Posterior vena cava (tissue), 2 donors: ENCODE measurements at regions not wholly inside any gene's neighbourhood (a gene's known extent, or its start where the extent isn't known, plus 50 kb on each side); places are given as distances from the start of the nearest gene placed in this dataset.

Experiments
- DNase-seq: peaks from one replicate; pipeline ENCODE4 v3.0.0-alpha.2; 2020; ENCODE audit warnings: low spot score
- intact Hi-C, 2 donors: fragments of 100-400 bp; cut with DNase I; formaldehyde crosslinking; loops; one replicate each; pipeline versions ENCODE4 v1.14.1 to v1.14.2; 2022 to 2023
- donor health status: DM: yes; HTN: yes; CAD: no.
- donor health status: DM: yes; HTN: yes; CAD: no.

DNA sequence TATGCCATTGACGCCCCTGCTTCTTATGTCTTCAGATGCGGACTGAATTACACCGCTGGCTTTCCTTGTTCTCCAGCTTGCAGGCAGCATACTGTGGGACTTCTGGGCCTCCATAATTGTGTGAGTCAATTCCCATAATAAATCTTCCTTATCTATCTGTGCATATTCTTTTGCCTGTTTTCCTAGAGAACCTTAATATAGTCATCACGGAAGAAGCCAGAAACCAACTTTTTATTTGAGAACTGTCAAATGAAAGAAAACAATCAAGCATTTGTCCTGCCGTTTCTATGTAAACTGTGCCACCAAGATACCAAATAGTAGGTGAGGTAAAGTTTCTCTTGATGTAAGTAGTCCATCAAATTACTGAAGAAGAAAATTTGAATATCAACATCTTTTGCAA is 51.8 kb upstream of the B3GALNT1 start:
- intact Hi-C loops: no loop called here
- no peak for DNase-seq

DNA sequence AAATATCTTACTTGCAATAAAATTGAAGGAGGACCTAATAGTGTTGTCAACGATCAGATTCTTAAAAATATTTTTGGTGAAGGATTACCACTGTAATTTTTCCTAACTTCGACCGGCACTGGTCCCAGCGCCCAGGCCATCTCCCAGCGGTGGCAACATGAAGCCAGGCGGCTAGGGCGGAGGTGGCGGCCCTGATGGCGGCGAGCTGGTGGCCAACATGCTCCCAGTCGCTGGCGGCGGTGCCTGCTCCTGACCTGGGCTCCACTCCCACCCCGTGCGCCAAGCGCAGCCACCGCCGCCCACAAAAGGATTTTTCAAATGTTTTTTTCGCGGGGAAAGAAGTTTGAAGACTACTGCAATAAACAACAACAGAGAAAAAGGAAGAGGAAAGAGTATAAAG is 56.5 kb upstream of the B3GALNT1 start:
- intact Hi-C loops: no loop called here
- no peak for DNase-seq

DNA sequence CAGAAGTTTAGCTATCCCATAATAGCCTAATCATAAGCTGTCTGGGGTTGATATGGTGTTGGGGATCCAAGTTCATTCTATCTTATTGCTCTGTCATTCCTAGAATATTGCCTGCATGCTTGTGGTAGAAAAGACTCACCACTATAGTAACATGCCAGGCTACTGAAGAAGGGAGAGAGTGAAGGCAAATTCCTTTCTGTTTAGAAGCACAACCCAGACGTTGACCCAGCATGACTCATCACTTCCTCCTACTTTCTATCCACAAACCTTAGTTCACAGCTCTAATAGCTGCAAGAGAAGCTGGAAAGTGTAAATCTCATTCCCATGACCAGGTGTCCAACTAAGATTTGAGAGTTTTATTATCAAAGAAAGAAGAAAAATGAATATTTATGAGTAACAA is 57.8 kb upstream of the NMD3 start:
- intact Hi-C loops: no loop called here
- DNase-seq: no peak

DNA sequence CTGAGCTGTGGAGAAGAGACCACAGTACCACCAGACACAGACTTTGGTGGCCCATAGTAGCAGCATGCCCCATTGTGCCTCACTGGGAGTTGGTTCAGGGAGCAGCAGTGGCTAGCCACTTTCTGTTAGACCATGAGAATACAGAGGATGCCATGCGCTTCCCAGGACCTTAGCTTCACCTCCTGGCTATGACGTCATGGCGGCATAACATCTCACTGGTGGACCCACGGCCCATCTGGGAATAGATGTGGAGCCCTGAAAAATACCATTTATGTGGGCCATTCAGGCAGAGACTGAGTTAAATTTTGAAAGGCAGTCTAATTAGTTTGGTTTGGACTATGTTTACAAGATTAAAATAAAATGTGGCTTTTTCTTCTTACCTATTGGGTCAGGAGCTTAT is 55.1 kb upstream of the NMD3 start:
- intact Hi-C loops: no loop called here
- no peak for DNase-seq

DNA sequence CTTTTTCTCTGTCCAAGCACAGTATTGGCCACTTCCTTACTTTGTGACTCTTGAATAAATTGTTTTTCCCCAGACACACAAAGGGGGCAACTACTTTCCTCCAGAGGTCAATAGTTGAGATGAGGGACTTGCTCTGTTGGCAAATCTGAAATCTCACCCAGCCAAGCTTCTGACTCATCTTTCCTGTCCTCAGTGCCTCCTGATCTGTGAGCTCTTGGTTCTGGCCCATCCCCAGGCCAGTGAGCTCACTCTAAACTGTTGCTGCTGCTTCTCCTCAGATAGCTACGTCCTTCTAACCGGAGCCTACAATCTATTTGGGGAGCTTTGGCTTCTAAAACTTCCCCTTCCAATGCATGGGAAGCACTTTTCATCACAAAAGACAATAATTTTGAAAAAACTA is 50.0 kb upstream of the NMD3 start:
- peak; percentile 89 for DNase-seq
- intact Hi-C loops: no loop called here
